ENCODE measurements at regions not wholly inside any gene's neighbourhood (a gene's known extent, or its start where the extent isn't known, plus 50 kb on each side); places are given as distances from the start of the nearest gene placed in this dataset.

DNA sequence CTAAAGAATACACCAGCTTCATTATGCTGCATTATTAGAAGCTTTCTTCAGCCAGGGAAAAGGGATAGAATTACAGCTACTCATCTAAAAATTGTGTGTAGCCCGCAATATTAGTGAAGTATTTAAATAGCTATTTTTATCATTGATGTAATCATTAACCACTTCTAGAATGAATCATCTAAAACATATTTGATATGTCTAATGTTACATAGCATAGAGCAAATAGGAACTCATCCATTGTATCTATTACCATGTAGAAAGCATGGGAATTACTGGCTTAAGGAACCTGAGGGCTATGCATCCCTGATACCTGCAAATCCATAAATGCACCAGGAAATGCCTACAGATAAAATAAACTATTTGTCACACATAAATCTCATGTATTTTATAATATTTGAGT is 54.5 kb upstream of the VGLL3 start:
- Histone ChIP-seq H3K79me2 (replicated peaks; ENCODE audit: insufficient read depth) (no peaks in the 10 kb centered on the region), H3K4me3 (no peak overlapping the region), H4K20me1 (replicated peaks; ENCODE audit: insufficient read depth) (no peaks in the 10 kb centered on the region), H3K36me3 (ENCODE audit: insufficient read depth) (no peaks in the 10 kb centered on the region), H2AFZ (no peak overlapping the region), H3K27me3 (ENCODE audit: insufficient read depth) (no peaks in the 10 kb centered on the region), H3F3A (replicated peaks; ENCODE audit: low read depth) (no peaks in the 10 kb centered on the region), H3K27ac (ENCODE audit: low read depth) (no peak overlapping the region), H3K4me1 (ENCODE audit: insufficient read depth) (no peaks in the 10 kb centered on the region), H3K9me2 (ENCODE audit: insufficient read depth) (no peaks in the 10 kb centered on the region), H3K4me2 (no peak overlapping the region)
- ATAC-seq (no peak), DNase-seq (ENCODE audit: low spot score) (no peak)
- Mint-ChIP-seq H3K36me3 (ENCODE audit: low read depth) (no peaks in the 10 kb centered on the region), H3K27me3 (ENCODE audit: insufficient read depth, low read depth, poor library complexity) (peaks cover 1% of the 10 kb centered on the region), H3K9me3 (no peaks in the 10 kb centered on the region), H3K4me1 (no peaks in the 10 kb centered on the region), H3K27ac (no peak overlapping the region), H3K4me3 (no peak overlapping the region)
- no peak for TF ChIP-seq EZH2phosphoT487 (IDR thresholded peaks at IDR 0.05; ENCODE audit: unreplicated experiment)
- TF ChIP-seq, protein P1, sequence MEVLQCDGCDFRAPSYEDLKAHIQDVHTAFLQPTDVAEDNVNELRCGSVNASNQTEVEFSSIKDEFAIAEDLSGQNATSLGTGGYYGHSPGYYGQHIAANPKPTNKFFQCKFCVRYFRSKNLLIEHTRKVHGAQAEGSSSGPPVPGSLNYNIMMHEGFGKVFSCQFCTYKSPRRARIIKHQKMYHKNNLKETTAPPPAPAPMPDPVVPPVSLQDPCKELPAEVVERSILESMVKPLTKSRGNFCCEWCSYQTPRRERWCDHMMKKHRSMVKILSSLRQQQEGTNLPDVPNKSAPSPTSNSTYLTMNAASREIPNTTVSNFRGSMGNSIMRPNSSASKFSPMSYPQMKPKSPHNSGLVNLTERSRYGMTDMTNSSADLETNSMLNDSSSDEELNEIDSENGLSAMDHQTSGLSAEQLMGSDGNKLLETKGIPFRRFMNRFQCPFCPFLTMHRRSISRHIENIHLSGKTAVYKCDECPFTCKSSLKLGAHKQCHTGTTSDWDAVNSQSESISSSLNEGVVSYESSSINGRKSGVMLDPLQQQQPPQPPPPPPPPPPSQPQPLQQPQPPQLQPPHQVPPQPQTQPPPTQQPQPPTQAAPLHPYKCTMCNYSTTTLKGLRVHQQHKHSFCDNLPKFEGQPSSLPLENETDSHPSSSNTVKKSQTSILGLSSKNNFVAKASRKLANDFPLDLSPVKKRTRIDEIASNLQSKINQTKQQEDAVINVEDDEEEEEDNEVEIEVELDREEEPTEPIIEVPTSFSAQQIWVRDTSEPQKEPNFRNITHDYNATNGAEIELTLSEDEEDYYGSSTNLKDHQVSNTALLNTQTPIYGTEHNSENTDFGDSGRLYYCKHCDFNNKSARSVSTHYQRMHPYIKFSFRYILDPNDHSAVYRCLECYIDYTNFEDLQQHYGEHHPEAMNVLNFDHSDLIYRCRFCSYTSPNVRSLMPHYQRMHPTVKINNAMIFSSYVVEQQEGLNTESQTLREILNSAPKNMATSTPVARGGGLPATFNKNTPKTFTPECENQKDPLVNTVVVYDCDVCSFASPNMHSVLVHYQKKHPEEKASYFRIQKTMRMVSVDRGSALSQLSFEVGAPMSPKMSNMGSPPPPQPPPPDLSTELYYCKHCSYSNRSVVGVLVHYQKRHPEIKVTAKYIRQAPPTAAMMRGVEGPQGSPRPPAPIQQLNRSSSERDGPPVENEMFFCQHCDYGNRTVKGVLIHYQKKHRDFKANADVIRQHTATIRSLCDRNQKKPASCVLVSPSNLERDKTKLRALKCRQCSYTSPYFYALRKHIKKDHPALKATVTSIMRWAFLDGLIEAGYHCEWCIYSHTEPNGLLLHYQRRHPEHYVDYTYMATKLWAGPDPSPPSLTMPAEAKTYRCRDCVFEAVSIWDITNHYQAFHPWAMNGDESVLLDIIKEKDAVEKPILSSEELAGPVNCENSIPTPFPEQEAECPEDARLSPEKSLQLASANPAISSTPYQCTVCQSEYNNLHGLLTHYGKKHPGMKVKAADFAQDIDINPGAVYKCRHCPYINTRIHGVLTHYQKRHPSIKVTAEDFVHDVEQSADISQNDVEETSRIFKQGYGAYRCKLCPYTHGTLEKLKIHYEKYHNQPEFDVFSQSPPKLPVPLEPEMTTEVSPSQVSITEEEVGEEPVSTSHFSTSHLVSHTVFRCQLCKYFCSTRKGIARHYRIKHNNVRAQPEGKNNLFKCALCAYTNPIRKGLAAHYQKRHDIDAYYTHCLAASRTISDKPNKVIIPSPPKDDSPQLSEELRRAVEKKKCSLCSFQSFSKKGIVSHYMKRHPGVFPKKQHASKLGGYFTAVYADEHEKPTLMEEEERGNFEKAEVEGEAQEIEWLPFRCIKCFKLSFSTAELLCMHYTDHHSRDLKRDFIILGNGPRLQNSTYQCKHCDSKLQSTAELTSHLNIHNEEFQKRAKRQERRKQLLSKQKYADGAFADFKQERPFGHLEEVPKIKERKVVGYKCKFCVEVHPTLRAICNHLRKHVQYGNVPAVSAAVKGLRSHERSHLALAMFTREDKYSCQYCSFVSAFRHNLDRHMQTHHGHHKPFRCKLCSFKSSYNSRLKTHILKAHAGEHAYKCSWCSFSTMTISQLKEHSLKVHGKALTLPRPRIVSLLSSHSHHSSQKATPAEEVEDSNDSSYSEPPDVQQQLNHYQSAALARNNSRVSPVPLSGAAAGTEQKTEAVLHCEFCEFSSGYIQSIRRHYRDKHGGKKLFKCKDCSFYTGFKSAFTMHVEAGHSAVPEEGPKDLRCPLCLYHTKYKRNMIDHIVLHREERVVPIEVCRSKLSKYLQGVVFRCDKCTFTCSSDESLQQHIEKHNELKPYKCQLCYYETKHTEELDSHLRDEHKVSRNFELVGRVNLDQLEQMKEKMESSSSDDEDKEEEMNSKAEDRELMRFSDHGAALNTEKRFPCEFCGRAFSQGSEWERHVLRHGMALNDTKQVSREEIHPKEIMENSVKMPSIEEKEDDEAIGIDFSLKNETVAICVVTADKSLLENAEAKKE (CRISPR knock-in tag; IDR thresholded peaks at IDR 0.05) = no peak
- TF ChIP-seq, protein P2, sequence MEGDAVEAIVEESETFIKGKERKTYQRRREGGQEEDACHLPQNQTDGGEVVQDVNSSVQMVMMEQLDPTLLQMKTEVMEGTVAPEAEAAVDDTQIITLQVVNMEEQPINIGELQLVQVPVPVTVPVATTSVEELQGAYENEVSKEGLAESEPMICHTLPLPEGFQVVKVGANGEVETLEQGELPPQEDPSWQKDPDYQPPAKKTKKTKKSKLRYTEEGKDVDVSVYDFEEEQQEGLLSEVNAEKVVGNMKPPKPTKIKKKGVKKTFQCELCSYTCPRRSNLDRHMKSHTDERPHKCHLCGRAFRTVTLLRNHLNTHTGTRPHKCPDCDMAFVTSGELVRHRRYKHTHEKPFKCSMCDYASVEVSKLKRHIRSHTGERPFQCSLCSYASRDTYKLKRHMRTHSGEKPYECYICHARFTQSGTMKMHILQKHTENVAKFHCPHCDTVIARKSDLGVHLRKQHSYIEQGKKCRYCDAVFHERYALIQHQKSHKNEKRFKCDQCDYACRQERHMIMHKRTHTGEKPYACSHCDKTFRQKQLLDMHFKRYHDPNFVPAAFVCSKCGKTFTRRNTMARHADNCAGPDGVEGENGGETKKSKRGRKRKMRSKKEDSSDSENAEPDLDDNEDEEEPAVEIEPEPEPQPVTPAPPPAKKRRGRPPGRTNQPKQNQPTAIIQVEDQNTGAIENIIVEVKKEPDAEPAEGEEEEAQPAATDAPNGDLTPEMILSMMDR (conservative IDR thresholded peaks at IDR 0.05; ENCODE audit: low read depth in 2 of 2) = no peak
- no peak for TF ChIP-seq POLR2AphosphoS5 (IDR thresholded peaks at IDR 0.05; ENCODE audit: low read depth)
- TF ChIP-seq JUNB (IDR thresholded peaks at IDR 0.05; ENCODE audit: unreplicated experiment) = no peak
- TF ChIP-seq NANOG (IDR thresholded peaks at IDR 0.05; ENCODE audit: borderline replicate concordance) = no peak
- TF ChIP-seq CREB1 (CRISPR knock-in tag; IDR thresholded peaks at IDR 0.05; ENCODE audit: low read depth) = no peak
- TF ChIP-seq, protein P3, sequence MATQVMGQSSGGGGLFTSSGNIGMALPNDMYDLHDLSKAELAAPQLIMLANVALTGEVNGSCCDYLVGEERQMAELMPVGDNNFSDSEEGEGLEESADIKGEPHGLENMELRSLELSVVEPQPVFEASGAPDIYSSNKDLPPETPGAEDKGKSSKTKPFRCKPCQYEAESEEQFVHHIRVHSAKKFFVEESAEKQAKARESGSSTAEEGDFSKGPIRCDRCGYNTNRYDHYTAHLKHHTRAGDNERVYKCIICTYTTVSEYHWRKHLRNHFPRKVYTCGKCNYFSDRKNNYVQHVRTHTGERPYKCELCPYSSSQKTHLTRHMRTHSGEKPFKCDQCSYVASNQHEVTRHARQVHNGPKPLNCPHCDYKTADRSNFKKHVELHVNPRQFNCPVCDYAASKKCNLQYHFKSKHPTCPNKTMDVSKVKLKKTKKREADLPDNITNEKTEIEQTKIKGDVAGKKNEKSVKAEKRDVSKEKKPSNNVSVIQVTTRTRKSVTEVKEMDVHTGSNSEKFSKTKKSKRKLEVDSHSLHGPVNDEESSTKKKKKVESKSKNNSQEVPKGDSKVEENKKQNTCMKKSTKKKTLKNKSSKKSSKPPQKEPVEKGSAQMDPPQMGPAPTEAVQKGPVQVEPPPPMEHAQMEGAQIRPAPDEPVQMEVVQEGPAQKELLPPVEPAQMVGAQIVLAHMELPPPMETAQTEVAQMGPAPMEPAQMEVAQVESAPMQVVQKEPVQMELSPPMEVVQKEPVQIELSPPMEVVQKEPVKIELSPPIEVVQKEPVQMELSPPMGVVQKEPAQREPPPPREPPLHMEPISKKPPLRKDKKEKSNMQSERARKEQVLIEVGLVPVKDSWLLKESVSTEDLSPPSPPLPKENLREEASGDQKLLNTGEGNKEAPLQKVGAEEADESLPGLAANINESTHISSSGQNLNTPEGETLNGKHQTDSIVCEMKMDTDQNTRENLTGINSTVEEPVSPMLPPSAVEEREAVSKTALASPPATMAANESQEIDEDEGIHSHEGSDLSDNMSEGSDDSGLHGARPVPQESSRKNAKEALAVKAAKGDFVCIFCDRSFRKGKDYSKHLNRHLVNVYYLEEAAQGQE (IDR thresholded peaks at IDR 0.05; ENCODE audit: unreplicated experiment) = no peak
- no peak for TF ChIP-seq EZH2 (IDR thresholded peaks at IDR 0.05; ENCODE audit: low read depth, unreplicated experiment)
- TF ChIP-seq, protein P4, sequence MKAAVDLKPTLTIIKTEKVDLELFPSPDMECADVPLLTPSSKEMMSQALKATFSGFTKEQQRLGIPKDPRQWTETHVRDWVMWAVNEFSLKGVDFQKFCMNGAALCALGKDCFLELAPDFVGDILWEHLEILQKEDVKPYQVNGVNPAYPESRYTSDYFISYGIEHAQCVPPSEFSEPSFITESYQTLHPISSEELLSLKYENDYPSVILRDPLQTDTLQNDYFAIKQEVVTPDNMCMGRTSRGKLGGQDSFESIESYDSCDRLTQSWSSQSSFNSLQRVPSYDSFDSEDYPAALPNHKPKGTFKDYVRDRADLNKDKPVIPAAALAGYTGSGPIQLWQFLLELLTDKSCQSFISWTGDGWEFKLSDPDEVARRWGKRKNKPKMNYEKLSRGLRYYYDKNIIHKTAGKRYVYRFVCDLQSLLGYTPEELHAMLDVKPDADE (IDR thresholded peaks at IDR 0.05) = no peak
- no peak for TF ChIP-seq ZNF114 (CRISPR knock-in tag; IDR thresholded peaks at IDR 0.05)
